OCI-LY3 (cell line): ENCODE measurements at regions not wholly inside any gene's neighbourhood (a gene's known extent, or its start where the extent isn't known, plus 50 kb on each side); places are given as distances from the start of the nearest gene placed in this dataset.

Experiments used
- CTCF ChIP-seq: fragments of 200-600, 300-600 bp; sonication (generic); IDR thresholded peaks from 2 replicates; pipeline ENCODE4 v1.5.1; 2014; ENCODE audit warnings: antibody characterized with exemption, low read length, low read depth
- EZH2phosphoT487 ChIP-seq: fragments of 200-600 bp; shearing (Covaris generic); IDR thresholded peaks from 2 replicates; pipeline ENCODE4 v1.6.1; 2018; ENCODE audit warnings: antibody characterized with exemption, mixed run types, low read depth

- TF ChIP-seq CTCF (no peak), EZH2phosphoT487 (no peak)
Observed at GRCh38 chr5:124466011-124466410, 280.4 kb downstream of the ZNF608 start.
